ENCODE measurements at regions not wholly inside any gene's neighbourhood (a gene's known extent, or its start where the extent isn't known, plus 50 kb on each side); places are given as distances from the start of the nearest gene placed in this dataset.

- TF ChIP-seq CTCF (IDR thresholded peaks at IDR 0.05; ENCODE audit: insufficient read depth, low read length, poor library complexity, severe bottlenecking) (no peak), EZH2phosphoT487 (conservative IDR thresholded peaks at IDR 0.05; ENCODE audit: low read length) (no peak)
Observed at GRCh38 chr10:107437921-107438320, 273.4 kb upstream of the SORCS1 start.
